Mesothelial cell of epicardium (in vitro differentiated cells): ENCODE measurements at regions not wholly inside any gene's neighbourhood (a gene's known extent, or its start where the extent isn't known, plus 50 kb on each side); places are given as distances from the start of the nearest gene placed in this dataset.

Experiments
- DNase-seq, 2 experiments: peaks; one replicate each; pipeline ENCODE4 v3.0.0; 2021; ENCODE audit warnings: low spot score in 2 of 2; ENCODE audit not compliant: unreplicated experiment in 2 of 2
- H3K27ac Mint-ChIP-seq: 2 replicates; pipeline ENCODE4 v1.8.0; 2021; ENCODE audit warnings: mixed read lengths
- H3K27me3 Mint-ChIP-seq: 2 replicates; pipeline ENCODE4 v1.8.0; 2021; ENCODE audit warnings: low read depth, mixed read lengths
- H3K36me3 Mint-ChIP-seq: 2 replicates; pipeline ENCODE4 v1.8.0; 2021; ENCODE audit warnings: mixed read lengths
- H3K4me1 Mint-ChIP-seq: 2 replicates; pipeline ENCODE4 v1.8.0; 2021; ENCODE audit warnings: mixed read lengths
- H3K4me3 Mint-ChIP-seq: 2 replicates; pipeline ENCODE4 v1.8.0; 2021; ENCODE audit warnings: mild to moderate bottlenecking, moderate library complexity, mixed read lengths
- H3K9me3 Mint-ChIP-seq: 2 replicates; pipeline ENCODE4 v1.8.0; 2021; ENCODE audit warnings: mixed read lengths
- TF ChIP-seq, protein P1 (sequence below): fragments of 200-600 bp; sonication (generic); IDR thresholded peaks from one replicate; pipeline ENCODE4 v1.5.0; 2021; ENCODE audit warnings: antibody characterized with exemption; ENCODE audit not compliant: unreplicated experiment

DNA sequence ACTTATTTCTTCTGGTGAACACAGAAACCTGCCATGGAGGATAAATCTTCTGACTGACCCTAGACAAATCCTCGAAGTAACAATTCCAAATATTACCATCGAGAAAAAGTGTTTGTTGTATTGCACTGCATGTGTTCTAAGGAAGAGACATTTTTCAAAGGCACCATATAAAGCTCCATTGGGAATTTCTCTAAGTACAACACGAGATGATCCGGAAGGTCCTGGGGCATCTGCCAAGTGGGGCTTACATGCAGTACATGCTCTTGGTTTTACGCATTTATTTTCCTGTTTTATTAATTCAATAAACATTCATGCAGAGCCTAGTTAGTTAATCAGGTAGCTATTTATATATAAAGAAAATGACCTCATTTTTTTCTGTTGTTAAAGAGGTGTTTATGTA is 692.0 kb upstream of the IGFBP3 start:
- TF ChIP-seq, protein P1, sequence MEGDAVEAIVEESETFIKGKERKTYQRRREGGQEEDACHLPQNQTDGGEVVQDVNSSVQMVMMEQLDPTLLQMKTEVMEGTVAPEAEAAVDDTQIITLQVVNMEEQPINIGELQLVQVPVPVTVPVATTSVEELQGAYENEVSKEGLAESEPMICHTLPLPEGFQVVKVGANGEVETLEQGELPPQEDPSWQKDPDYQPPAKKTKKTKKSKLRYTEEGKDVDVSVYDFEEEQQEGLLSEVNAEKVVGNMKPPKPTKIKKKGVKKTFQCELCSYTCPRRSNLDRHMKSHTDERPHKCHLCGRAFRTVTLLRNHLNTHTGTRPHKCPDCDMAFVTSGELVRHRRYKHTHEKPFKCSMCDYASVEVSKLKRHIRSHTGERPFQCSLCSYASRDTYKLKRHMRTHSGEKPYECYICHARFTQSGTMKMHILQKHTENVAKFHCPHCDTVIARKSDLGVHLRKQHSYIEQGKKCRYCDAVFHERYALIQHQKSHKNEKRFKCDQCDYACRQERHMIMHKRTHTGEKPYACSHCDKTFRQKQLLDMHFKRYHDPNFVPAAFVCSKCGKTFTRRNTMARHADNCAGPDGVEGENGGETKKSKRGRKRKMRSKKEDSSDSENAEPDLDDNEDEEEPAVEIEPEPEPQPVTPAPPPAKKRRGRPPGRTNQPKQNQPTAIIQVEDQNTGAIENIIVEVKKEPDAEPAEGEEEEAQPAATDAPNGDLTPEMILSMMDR = no peak
- Mint-ChIP-seq H3K27ac (peak overlapping the region; percentile 71), H3K27me3 (no peaks in the 10 kb centered on the region), H3K4me1 (peaks cover 55% of the 10 kb centered on the region), H3K4me3 (no peak overlapping the region), H3K36me3 (no peaks in the 10 kb centered on the region), H3K9me3 (peaks cover 5% of the 10 kb centered on the region)
- no peak for DNase-seq

DNA sequence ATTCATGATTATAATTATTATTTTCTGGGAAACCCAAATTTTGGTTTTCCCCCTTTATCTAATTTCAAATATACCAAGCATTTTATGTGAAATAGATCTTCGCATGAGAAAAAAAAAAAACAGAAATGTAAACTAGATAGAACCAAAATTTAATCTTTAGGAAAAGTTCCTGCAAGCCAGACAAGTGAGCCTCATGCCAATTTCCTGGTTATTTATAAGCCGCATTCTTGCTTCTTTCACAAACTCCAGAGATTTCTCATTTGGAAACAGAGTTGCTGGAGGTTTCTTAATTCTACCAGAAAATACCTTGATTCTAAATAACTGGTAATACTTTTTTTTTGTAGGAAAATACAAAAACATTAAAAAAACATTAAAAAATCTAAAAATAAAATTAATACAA is 690.4 kb upstream of the IGFBP3 start:
- DNase-seq = no peak
- H3K4me1 Mint-ChIP-seq = peaks cover 53% of the 10 kb centered on the region
- H3K27ac Mint-ChIP-seq = peak overlapping the region; percentile 62
- no peak overlapping the region for H3K4me3 Mint-ChIP-seq
- peaks cover 5% of the 10 kb centered on the region for H3K9me3 Mint-ChIP-seq
- H3K27me3 Mint-ChIP-seq = no peaks in the 10 kb centered on the region
- no peaks in the 10 kb centered on the region for H3K36me3 Mint-ChIP-seq
- TF ChIP-seq, protein P1 = no peak

DNA sequence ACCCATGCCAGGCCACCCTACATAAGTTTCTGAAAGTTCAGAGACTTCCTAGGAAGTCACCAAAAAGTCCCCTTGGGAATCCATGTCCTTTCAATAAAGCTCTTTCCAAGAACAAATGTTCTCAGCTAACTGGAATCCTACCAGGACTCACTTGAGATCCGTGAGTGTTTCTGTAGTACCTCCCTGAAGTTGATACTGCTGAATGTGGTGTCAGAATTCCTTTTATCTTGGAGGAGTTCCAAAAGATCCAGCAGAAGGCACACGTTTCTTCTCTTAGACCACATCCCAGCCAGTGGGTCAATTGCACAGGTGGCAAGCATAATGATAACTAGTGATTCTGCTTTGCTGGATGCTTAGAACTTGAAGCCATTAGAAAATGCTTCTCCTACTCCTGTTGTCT is 689.7 kb upstream of the IGFBP3 start:
- no peaks in the 10 kb centered on the region for H3K36me3 Mint-ChIP-seq
- DNase-seq = no peak
- H3K9me3 Mint-ChIP-seq = peaks cover 5% of the 10 kb centered on the region
- peaks cover 60% of the 10 kb centered on the region for H3K4me1 Mint-ChIP-seq
- peak overlapping the region; percentile 56 for H3K27ac Mint-ChIP-seq
- no peak overlapping the region for H3K4me3 Mint-ChIP-seq
- TF ChIP-seq, protein P1 = no peak
- no peaks in the 10 kb centered on the region for H3K27me3 Mint-ChIP-seq

DNA sequence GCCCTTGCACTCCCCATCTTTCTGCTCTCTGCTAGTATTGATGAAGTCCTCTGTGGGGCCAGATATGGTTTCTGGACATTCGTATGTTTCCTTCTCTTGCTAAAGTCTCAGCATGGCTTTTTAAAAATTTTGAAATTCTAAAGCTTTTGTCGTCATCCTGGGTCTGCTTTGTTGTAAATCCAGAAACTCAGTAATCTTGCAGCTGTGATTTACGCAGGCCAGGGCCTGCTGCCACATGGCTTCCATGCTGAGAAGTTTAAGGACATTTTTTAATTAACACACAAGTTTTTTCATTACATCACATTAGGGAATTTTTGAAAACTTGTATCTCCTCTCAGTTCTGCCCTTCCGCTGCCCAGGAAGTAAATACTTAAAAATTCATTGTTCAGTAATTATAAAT is 686.1 kb upstream of the IGFBP3 start:
- no peaks in the 10 kb centered on the region for H3K9me3 Mint-ChIP-seq
- H3K27ac Mint-ChIP-seq = peak overlapping the region; percentile 77
- H3K4me1 Mint-ChIP-seq = peaks cover 76% of the 10 kb centered on the region
- DNase-seq = no peak
- TF ChIP-seq, protein P1 = no peak
- no peaks in the 10 kb centered on the region for H3K36me3 Mint-ChIP-seq
- H3K27me3 Mint-ChIP-seq = no peaks in the 10 kb centered on the region
- no peak overlapping the region for H3K4me3 Mint-ChIP-seq

DNA sequence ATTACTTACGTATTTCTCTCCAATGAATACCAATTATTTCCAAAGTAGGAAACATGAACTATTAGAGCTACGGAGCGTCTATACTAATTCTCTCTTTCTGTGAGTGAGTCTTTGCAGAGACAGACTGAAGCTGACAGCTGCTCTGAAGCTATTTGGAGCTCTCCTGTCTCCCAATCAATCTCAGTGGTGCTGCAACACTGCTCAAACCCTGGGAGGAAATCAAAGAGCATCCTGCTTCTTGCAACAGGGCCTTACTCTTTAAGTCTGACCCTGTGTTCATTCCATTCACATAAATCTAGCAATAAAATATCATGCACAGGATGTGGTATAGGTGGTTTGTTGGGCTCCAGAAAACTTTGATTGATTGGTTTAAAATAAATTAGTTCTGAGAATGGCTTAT is 685.7 kb upstream of the IGFBP3 start:
- no peak overlapping the region for H3K4me3 Mint-ChIP-seq
- H3K27me3 Mint-ChIP-seq = no peaks in the 10 kb centered on the region
- no peak for DNase-seq
- peak overlapping the region; percentile 77 for H3K27ac Mint-ChIP-seq
- no peaks in the 10 kb centered on the region for H3K36me3 Mint-ChIP-seq
- peaks cover 75% of the 10 kb centered on the region for H3K4me1 Mint-ChIP-seq
- no peaks in the 10 kb centered on the region for H3K9me3 Mint-ChIP-seq
- TF ChIP-seq, protein P1 = no peak

DNA sequence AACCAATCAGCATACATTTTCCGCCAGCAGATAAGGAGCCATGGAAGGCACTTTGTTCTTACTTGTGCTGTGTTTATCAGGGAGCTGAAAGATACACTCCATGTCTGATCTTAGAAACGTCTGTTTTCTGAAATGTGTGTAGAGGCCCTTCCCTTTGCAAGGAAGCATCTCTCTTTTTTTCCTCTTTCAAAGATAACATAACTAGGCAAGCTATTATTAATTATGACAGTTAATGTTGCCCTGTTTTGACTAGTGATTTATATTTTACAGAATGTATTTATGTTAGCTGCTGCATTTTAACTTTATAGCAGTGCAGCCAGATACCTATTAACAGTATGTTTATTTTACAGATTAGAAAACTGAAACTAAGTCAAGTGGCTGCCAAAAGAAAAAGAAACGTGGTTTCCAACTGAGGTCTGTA is 683.2 kb upstream of the IGFBP3 start:
- H3K4me1 Mint-ChIP-seq = peaks cover 76% of the 10 kb centered on the region
- H3K27ac Mint-ChIP-seq = peak overlapping the region; percentile 96
- no peak overlapping the region for H3K4me3 Mint-ChIP-seq
- TF ChIP-seq, protein P1 = no peak
- no peaks in the 10 kb centered on the region for H3K9me3 Mint-ChIP-seq
- H3K27me3 Mint-ChIP-seq = no peaks in the 10 kb centered on the region
- no peaks in the 10 kb centered on the region for H3K36me3 Mint-ChIP-seq
- DNase-seq = no peak
